Thoracic aorta (tissue), 2 donors: ENCODE measurements at regions not wholly inside any gene's neighbourhood (a gene's known extent, or its start where the extent isn't known, plus 50 kb on each side); places are given as distances from the start of the nearest gene placed in this dataset.

Source experiments
- ATAC-seq: fragments of 150-250 bp; one replicate; pipeline ENCODE4 v1.8.0; 2017; ENCODE audit warnings: low read depth; ENCODE audit not compliant: insufficient number of reproducible peaks, low FRiP score
- DNase-seq: peaks from one replicate; pipeline ENCODE4 v3.0.0-alpha.2; 2020; ENCODE audit warnings: low spot score
- H3K27ac ChIP-seq, 2 donors: fragments of 200-600 bp; sonication (generic); 1 replicate in 1 of 2; 2 replicates in 1 of 2; pipeline ENCODE4 v1.5.1; 2016; ENCODE audit warnings: mild to moderate bottlenecking in 2 of 2, moderate library complexity in 2 of 2
- H3K27me3 ChIP-seq: fragments of 200-600 bp; sonication (generic); replicated peaks from 2 replicates; pipeline ENCODE4 v1.6.0; 2016; ENCODE audit warnings: mild to moderate bottlenecking; ENCODE audit not compliant: insufficient read depth
- H3K36me3 ChIP-seq: fragments of 200-600 bp; sonication (generic); one replicate; pipeline ENCODE4 v1.5.1; 2016
- H3K4me1 ChIP-seq, 2 donors: fragments of 200-600 bp; sonication (generic); 1 replicate in 1 of 2; 2 replicates in 1 of 2; pipeline versions ENCODE4 v1.5.1 to v1.6.0; 2016; ENCODE audit warnings: low read depth in 2 of 2, mild to moderate bottlenecking in 1 of 2; ENCODE audit not compliant: control insufficient read depth in 1 of 2
- H3K4me3 ChIP-seq: fragments of 200-600 bp; sonication (generic); 2 replicates; pipeline ENCODE4 v1.5.1; 2016; ENCODE audit warnings: mild to moderate bottlenecking
- H3K9me3 ChIP-seq: fragments of 200-600 bp; sonication (generic); 2 replicates; pipeline ENCODE4 v1.5.1; 2016
- CTCF ChIP-seq: fragments of 200-600 bp; sonication (generic); IDR thresholded peaks from one replicate; pipeline ENCODE4 v1.5.1; 2019; ENCODE audit warnings: antibody characterized with exemption

DNA sequence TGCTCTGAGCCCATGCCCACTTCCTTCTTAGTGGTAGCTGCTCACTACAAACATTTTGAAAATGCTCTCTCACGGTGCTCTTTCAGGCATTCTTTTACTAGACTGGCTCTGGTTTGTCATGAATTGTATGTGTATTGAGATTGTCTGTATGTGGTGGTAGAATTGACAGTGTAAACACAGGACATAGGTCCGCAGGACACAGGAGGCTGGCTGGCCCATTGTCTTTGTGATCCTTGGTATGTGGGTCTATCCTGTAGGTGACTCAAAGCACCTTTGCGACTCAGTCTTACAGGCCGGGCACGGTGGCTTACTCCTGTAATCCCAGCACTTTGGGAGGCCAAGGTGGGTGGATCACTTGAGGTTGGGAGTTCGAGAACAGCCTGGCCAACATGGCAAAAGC is 250.9 kb downstream of the C12orf75 start:
- no peaks in the 10 kb centered on the region for H3K36me3 ChIP-seq
- no peak for ATAC-seq
- H3K9me3 ChIP-seq, result no peaks in the 10 kb centered on the region
- no peak for DNase-seq
- no peaks in the 10 kb centered on the region for H3K27me3 ChIP-seq
- TF ChIP-seq CTCF, result no peak
- no peak overlapping the region for H3K27ac ChIP-seq
- H3K4me3 ChIP-seq, result no peak overlapping the region
- no peaks in the 10 kb centered on the region for H3K4me1 ChIP-seq

GRCh38 chr12:105585107-105585506 is 254.6 kb downstream of the C12orf75 start:
- TF ChIP-seq CTCF, result no peak
- DNase-seq, result no peak
- Histone ChIP-seq H3K27me3 (no peaks in the 10 kb centered on the region), H3K4me1 (no peaks in the 10 kb centered on the region), H3K9me3 (no peaks in the 10 kb centered on the region), H3K36me3 (no peaks in the 10 kb centered on the region), H3K4me3 (no peak overlapping the region), H3K27ac (no peak overlapping the region)
- ATAC-seq, result no peak

- Histone ChIP-seq H3K4me3 (no peak overlapping the region), H3K27me3 (no peaks in the 10 kb centered on the region), H3K36me3 (no peaks in the 10 kb centered on the region), H3K27ac (no peak overlapping the region), H3K9me3 (no peaks in the 10 kb centered on the region), H3K4me1 (no peaks in the 10 kb centered on the region)
- DNase-seq, result no peak
- no peak for ATAC-seq
- no peak for TF ChIP-seq CTCF
These were observed 256.7 kb downstream of the C12orf75 start for GRCh38 chr12:105587237-105587636.

GRCh38 chr12:105588106-105588505 is 257.6 kb downstream of the C12orf75 start:
- no peak overlapping the region for H3K4me3 ChIP-seq
- H3K27ac ChIP-seq, result no peak overlapping the region
- no peak for TF ChIP-seq CTCF
- H3K9me3 ChIP-seq, result no peaks in the 10 kb centered on the region
- H3K36me3 ChIP-seq, result no peaks in the 10 kb centered on the region
- no peaks in the 10 kb centered on the region for H3K27me3 ChIP-seq
- no peak for ATAC-seq
- H3K4me1 ChIP-seq, result no peaks in the 10 kb centered on the region
- no peak for DNase-seq

- Histone ChIP-seq H3K9me3 (no peaks in the 10 kb centered on the region), H3K4me3 (no peak overlapping the region), H3K27me3 (no peaks in the 10 kb centered on the region), H3K36me3 (no peaks in the 10 kb centered on the region), H3K27ac (no peak overlapping the region), H3K4me1 (no peaks in the 10 kb centered on the region)
- no peak for ATAC-seq
- no peak for TF ChIP-seq CTCF
- DNase-seq, result no peak
These were observed 260.1 kb downstream of the C12orf75 start for GRCh38 chr12:105590571-105590970.
